Fibroblast of gingiva (primary cell): ENCODE measurements at regions not wholly inside any gene's neighbourhood (a gene's known extent, or its start where the extent isn't known, plus 50 kb on each side); places are given as distances from the start of the nearest gene placed in this dataset.
"Not testable (repeated sequence)": the region's sequence is repeated elsewhere in the genome, so short reads cannot be mapped to it uniquely, and the experiment has no call there.

Experiments
- DNase-seq: peaks from one replicate; pipeline ENCODE4 v3.0.0-alpha.2; 2011; ENCODE audit warnings: low read depth

- no peak for DNase-seq
Observed at GRCh38 chr19:30817965-30818567, 445.9 kb downstream of the ZNF536 start.

- no peak for DNase-seq
Observed at GRCh38 chr19:30817197-30817596, 445.0 kb downstream of the ZNF536 start.

DNA sequence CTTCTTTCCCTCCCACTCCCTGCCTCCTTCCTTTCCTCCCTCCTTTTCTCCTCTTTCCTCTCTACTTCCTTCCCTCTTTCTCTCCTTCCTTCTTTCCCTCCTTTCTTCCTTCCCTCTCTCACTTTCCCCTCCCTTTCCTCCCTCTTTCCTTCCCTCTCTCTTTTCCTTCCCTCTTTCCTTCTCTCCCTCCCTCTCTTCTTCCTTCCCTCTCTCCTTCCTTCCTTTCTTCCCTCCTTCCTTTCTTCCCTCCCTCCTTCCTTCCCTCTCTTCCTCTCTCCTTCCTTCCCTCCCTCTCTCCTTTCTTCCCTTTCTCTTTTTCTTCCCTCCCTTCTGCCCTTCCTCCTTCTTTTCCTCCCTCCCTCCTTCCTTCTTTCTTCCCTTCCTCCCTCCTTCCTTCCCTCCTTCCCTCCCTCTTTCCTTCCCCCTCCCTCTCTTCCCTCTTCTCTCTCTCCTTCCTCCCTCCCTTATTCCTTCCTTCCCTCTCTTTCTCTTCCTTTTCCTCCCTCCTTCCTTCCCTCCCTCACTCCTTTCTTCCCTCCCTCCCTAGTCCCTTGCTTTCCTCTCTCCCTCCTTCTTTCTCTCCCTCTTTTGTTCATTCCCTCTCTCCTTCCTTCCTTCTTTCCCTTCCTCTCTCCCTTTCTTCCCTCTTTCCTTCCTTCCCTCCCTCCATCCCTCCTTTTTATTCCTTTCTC, 443.9 kb downstream of the ZNF536 start:
- no peak for DNase-seq

DNA sequence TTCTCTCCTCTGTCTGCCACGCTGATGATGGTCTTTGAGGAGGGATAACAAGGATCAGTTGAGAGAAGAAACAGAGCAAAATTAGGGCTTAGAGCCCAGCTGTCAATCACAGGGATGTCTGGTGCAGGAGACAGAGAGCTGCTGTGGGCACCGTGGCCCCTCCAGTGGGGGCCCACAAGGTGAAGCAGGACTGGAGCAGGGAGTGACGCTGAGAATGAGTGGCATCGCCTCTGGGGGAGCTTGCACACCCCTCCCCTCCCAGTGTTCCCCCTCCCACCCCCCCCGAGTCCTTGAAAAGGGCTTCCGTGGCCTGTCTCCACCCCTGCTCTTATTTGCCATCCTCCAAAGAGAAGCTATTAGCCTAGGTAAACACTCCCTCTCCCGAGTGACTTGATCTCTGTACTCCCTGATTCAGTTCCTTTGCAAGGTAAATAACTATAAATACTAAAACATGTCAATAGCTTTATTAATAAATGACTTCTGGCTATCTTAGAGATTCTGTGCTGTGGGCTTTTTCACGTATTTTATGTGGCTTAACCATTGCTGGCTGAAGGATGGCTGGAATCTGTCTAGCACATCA, 440.0 kb downstream of the ZNF536 start:
- DNase-seq = no peak

DNA sequence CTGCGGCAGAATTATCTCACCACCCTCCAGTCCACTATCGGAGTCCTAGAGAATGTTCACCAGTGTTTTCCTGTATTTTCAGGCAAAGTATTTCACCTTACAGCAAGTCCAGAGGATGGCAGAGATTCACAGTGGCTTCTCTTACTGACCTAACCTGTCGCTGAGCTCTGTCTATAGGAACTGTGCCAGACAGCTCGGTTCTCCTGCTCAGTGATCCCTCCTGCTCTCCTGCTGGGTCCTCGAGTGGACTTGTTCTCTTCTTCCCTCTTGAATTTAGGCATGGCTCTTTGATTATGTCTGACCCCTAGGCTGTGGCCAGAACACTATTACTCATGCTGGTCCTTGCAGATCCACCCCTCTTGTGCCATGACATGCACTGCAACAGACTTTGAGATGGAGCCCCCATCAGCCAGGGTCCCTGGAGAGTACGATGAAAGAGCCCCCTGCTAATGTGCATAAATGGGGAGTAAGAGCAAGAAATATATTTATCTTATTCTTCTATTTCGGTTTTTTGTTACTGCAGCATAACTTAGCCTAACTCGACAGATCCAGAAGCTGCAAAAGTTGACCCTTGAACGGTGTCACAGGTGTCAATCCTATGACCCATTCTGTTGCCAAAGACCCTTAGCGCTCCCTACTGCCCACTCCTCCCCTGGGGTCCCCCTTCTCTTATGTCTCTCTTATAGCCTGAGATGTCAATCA, 439.4 kb downstream of the ZNF536 start:
- DNase-seq = no peak

- DNase-seq = no peak
Observed at GRCh38 chr19:30810726-30811125, 438.5 kb downstream of the ZNF536 start.

DNA sequence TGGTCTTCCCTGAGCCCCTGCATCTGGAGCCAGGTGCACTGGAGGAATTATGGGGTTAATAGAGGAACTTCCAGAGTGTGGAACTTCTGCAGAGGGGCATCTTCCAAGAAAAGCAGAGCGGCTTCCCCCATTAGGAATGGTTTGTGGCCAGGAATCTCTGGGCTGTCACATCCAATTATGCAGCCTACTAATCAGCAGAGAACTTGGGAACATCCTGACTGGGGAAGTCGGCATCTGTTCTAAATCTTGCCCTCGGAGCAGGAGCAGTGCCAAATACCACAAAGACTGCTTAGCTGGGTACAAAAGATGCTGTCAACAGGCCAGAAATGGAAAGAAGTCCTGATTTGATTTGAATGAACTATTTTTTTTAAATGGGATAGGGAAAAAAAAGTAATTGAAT, 435.1 kb downstream of the ZNF536 start:
- no peak for DNase-seq

- no peak for DNase-seq
Observed at GRCh38 chr19:30806311-30806710, 434.1 kb downstream of the ZNF536 start.

DNA sequence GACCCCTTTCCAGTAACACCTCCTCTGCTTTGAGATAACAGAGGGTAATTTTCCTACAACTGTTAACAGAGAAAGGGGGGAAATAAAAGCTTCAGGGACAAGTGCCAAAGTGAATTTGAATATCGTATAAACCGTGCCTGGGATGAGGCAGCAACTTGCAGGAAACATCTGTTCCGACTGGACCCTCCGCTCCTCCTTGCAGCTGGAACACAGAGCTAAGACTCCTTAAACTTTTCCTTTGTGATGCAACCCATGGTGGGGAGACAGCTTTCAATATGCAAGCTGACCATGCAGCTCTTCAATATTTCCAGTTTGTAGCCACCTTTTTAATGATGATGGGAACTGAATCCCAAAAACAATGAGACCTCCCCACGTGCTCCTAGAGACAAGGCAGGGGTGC, 432.6 kb downstream of the ZNF536 start:
- DNase-seq = no peak

DNA sequence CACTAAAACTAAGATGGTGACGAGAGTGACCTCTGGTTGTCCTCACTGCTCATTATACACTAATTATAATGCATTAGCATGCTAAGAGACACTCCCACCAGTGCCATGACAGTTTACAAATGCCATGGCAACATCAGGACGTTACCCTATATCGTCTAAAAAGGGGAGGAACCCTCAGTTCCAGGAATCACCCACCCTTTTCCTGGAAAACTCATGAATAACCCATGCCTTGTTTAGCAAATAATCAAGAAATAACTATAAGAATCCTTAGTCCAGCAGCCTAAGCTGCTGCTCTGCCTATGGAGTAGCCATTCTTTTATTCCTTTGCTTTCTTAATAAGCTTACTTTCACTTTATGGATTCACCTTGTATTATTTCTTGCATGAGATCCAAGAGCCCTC, 432.1 kb downstream of the ZNF536 start:
- DNase-seq = not testable (repeated sequence)

- DNase-seq = no peak
Observed at GRCh38 chr19:30802424-30803013, 430.3 kb downstream of the ZNF536 start.

- DNase-seq = no peak
Observed at GRCh38 chr19:30799865-30800755, 427.9 kb downstream of the ZNF536 start.

DNA sequence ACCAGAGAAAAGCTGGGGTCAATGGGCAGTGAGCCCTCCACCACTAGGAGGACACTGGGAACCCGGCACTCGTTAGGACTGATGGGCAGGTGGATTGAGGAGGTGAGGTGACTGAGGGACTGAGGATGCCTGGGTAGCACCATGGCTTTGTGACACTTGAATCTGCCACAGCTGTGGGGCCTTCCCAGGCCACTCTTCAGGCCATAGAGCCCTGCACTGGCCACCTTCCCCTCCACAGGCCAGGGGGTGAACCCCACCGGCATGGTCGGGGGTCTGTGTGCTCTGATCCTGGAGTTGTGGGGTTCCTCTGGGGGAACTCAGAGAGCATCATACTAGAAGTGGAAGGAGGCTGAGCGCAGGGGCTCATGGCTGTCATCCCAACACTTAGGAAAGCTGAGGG, 423.5 kb downstream of the ZNF536 start:
- no peak for DNase-seq

DNA sequence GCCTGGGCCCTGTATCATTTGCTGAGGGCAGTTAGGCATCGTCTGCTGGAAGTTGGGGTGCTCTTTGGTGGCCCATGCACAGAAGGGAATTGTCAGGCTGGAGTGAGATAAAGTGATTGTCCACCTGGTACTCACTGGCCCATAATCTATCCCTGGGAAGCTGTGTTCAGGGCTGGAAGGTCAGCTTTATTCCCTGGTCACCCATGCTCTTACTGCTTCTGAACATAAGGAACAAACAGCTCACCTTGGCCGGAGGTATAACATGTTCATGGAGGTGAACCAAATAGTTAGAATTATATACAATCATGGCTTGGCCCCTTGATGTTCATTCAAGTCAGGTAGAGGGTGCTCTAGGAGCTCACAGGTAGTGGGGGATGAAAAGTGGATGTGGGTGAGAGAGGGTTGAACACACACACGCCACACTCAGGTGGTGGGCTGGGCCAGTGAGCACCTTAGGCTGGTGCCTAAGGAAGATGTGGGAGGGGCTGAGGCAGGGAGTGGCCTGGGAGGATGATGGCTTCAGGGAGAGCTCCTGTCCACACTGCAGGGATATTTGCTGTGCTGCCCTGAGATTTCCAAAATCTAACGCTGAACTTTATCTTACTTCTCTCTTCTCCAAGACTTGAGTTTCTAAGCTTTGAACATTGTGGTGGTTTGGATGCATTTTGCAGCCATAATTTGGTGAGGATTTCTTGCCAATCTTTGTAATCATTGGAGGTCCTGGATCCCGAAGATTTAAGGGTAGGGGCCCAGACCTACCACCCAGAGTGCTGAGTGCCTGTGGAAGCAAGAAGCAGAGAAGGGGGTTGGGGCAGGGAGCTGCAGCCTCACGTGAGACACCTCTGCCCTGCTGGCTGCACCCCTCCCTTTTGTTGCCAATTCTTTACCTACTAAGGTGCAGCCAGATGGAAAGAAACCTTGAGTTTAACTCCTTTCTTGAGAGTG, 420.6 kb downstream of the ZNF536 start:
- no peak for DNase-seq

DNA sequence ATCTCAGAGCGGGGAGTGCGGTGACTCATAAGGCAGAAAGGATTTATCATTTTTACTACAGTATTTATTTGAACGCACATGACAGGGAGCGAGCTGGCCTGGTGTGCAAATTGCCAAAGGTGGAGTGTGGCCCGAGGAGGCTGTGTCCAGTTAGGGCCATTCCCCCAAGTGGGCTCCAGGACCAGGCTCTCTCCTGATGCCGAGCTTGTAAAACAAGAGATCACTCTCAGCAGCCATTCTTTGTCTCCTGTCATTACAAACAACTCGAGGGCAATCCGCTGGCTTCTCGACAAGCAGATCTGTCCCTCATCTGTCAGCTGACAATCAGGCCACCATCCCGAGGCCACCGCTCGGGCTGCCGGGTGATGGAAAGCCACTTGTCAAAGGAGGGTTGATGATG, 418.9 kb downstream of the ZNF536 start:
- no peak for DNase-seq

DNA sequence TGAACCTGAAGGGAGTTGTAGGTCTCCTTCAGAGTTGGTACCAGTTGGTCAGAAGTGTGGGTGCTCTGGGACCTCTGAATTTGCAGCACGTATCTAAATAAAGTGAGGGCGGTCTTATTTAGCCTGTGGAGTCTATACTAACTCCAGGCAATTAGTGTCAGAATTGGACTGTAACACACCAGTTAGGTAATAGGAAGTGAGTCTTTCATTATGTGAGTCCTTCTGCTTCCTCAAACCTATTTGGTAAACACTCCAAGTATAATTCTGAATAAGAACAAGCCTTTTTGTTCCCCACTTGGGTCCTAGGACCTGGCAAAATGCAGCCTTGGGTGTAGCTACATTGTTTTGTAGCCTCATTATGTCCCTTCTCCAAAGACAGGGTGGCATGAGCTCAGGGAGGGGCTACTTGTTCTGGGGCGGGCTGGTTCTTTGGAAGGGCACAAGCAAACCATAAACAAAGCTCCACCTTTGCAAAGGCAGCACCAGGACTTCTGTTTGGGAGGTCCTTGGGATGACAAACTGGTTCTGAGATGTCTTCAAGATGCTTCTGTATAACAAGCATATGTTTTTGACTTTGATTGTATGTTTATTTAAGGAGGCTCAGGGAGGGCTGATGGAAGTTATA, 418.0 kb downstream of the ZNF536 start:
- no peak for DNase-seq

DNA sequence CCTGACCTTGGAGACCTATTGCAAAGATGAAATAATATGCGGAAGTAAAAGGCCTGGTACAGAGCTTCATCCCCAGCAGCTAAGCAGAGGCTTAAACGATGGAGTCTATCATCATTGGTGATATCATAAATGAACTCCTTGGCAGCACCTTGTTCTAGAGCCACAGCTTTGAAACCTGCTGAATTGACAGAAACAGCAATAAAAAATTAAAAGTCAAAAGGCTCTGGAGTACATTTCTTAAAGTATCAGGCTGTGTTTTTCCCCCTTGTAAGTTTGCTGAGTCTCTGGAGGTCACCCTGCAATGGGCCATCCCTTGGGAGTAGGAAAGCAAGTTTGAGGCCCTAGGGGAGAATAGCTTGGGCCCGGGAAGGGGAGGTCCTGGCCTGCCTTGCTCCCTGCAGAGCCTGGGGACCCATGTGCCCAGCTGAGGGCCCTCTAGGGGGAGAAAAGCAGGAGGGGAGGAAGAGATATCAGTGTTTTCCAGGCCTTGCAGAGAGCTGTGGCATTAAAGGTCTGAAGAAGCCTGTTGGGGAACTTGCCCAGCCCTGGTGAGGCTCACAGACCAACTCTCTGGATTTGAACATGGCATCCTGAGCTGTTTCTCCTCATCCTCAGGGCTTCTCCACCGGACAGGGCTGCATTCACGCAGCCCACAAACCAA, 416.1 kb downstream of the ZNF536 start:
- DNase-seq = no peak

- DNase-seq = no peak
Observed at GRCh38 chr19:30785458-30786137, 413.4 kb downstream of the ZNF536 start.
